ENCODE measurements at regions not wholly inside any gene's neighbourhood (a gene's known extent, or its start where the extent isn't known, plus 50 kb on each side); places are given as distances from the start of the nearest gene placed in this dataset.

- DNase-seq (ENCODE audit: extremely low read depth in 1 of 11, low read depth in 9 of 11, low spot score in 4 of 11): no peak
Measured at GRCh38 chr6:77535172-77535571, 71.9 kb upstream of the HTR1B start.

GRCh38 chr6:77536701-77537100 lies 73.4 kb upstream of the HTR1B start:
- DNase-seq (ENCODE audit: extremely low read depth in 1 of 11, low read depth in 9 of 11, low spot score in 4 of 11): no peak

- no peak for DNase-seq (ENCODE audit: extremely low read depth in 1 of 11, low read depth in 9 of 11, low spot score in 4 of 11)
Measured at GRCh38 chr6:77543601-77544000, 80.3 kb upstream of the HTR1B start.

GRCh38 chr6:77548190-77548589 lies 84.9 kb upstream of the HTR1B start:
- DNase-seq (ENCODE audit: extremely low read depth in 1 of 11, low read depth in 9 of 11, low spot score in 4 of 11): no peak

GRCh38 chr6:77548662-77549366 lies 85.5 kb upstream of the HTR1B start:
- no peak for DNase-seq (ENCODE audit: extremely low read depth in 1 of 11, low read depth in 9 of 11, low spot score in 4 of 11)

- DNase-seq (ENCODE audit: extremely low read depth in 1 of 11, low read depth in 9 of 11, low spot score in 4 of 11): no peak
Measured at GRCh38 chr6:77551135-77551534, 87.8 kb upstream of the HTR1B start.

GRCh38 chr6:77561768-77562314 lies 91.0 kb upstream of the MEI4 start:
- peak in 2 of 11 donors; percentile 2 to 3 for DNase-seq (ENCODE audit: extremely low read depth in 1 of 11, low read depth in 9 of 11, low spot score in 4 of 11)

GRCh38 chr6:77565370-77565769 lies 87.5 kb upstream of the MEI4 start:
- no peak for DNase-seq (ENCODE audit: extremely low read depth in 1 of 11, low read depth in 9 of 11, low spot score in 4 of 11)

GRCh38 chr6:77566235-77566634 lies 86.6 kb upstream of the MEI4 start:
- DNase-seq (ENCODE audit: extremely low read depth in 1 of 11, low read depth in 9 of 11, low spot score in 4 of 11): no peak

- no peak for DNase-seq (ENCODE audit: extremely low read depth in 1 of 11, low read depth in 9 of 11, low spot score in 4 of 11)
Measured at GRCh38 chr6:77568570-77568969, 84.3 kb upstream of the MEI4 start.

- no peak for DNase-seq (ENCODE audit: extremely low read depth in 1 of 11, low read depth in 9 of 11, low spot score in 4 of 11)
Measured at GRCh38 chr6:77573843-77574242, 79.0 kb upstream of the MEI4 start.

- no peak for DNase-seq (ENCODE audit: extremely low read depth in 1 of 11, low read depth in 9 of 11, low spot score in 4 of 11)
Measured at GRCh38 chr6:77587963-77588362, 64.9 kb upstream of the MEI4 start.

Data from renal cortex interstitium (tissue), 11 donors.